Mesothelial cell of epicardium (in vitro differentiated cells): ENCODE measurements at regions not wholly inside any gene's neighbourhood (a gene's known extent, or its start where the extent isn't known, plus 50 kb on each side); places are given as distances from the start of the nearest gene placed in this dataset.

Source experiments
- DNase-seq, 2 experiments: peaks; one replicate each; pipeline ENCODE4 v3.0.0; 2021; ENCODE audit warnings: low spot score in 2 of 2; ENCODE audit not compliant: unreplicated experiment in 2 of 2
- H3K27ac Mint-ChIP-seq: 2 replicates; pipeline ENCODE4 v1.8.0; 2021; ENCODE audit warnings: mixed read lengths
- H3K27me3 Mint-ChIP-seq: 2 replicates; pipeline ENCODE4 v1.8.0; 2021; ENCODE audit warnings: low read depth, mixed read lengths
- H3K36me3 Mint-ChIP-seq: 2 replicates; pipeline ENCODE4 v1.8.0; 2021; ENCODE audit warnings: mixed read lengths
- H3K4me1 Mint-ChIP-seq: 2 replicates; pipeline ENCODE4 v1.8.0; 2021; ENCODE audit warnings: mixed read lengths
- H3K4me3 Mint-ChIP-seq: 2 replicates; pipeline ENCODE4 v1.8.0; 2021; ENCODE audit warnings: mild to moderate bottlenecking, moderate library complexity, mixed read lengths
- H3K9me3 Mint-ChIP-seq: 2 replicates; pipeline ENCODE4 v1.8.0; 2021; ENCODE audit warnings: mixed read lengths
- CTCF ChIP-seq: fragments of 200-600 bp; sonication (generic); IDR thresholded peaks from one replicate; pipeline ENCODE4 v1.5.0; 2021; ENCODE audit warnings: antibody characterized with exemption; ENCODE audit not compliant: unreplicated experiment

GRCh38 chr3:171535133-171535532, 74.9 kb upstream of the TNIK start:
- Mint-ChIP-seq H3K4me3 (no peak overlapping the region), H3K36me3 (no peaks in the 10 kb centered on the region), H3K27me3 (no peaks in the 10 kb centered on the region), H3K4me1 (no peaks in the 10 kb centered on the region), H3K27ac (no peak overlapping the region), H3K9me3 (peaks cover 3% of the 10 kb centered on the region)
- TF ChIP-seq CTCF, result no peak
- DNase-seq, result no peak

GRCh38 chr3:171533702-171534101, 73.5 kb upstream of the TNIK start:
- Mint-ChIP-seq H3K36me3 (no peaks in the 10 kb centered on the region), H3K27me3 (no peaks in the 10 kb centered on the region), H3K4me3 (no peak overlapping the region), H3K27ac (no peak overlapping the region), H3K4me1 (no peaks in the 10 kb centered on the region), H3K9me3 (peaks cover 3% of the 10 kb centered on the region)
- no peak for DNase-seq
- no peak for TF ChIP-seq CTCF

GRCh38 chr3:171532294-171532693, 72.1 kb upstream of the TNIK start:
- no peak for DNase-seq
- Mint-ChIP-seq H3K27ac (no peak overlapping the region), H3K4me3 (no peak overlapping the region), H3K36me3 (no peaks in the 10 kb centered on the region), H3K27me3 (no peaks in the 10 kb centered on the region), H3K9me3 (peaks cover 7% of the 10 kb centered on the region), H3K4me1 (no peaks in the 10 kb centered on the region)
- no peak for TF ChIP-seq CTCF

GRCh38 chr3:171531716-171532115, 71.5 kb upstream of the TNIK start:
- no peaks in the 10 kb centered on the region for H3K27me3 Mint-ChIP-seq
- no peaks in the 10 kb centered on the region for H3K36me3 Mint-ChIP-seq
- no peak for TF ChIP-seq CTCF
- no peak overlapping the region for H3K27ac Mint-ChIP-seq
- no peak overlapping the region for H3K4me3 Mint-ChIP-seq
- no peaks in the 10 kb centered on the region for H3K4me1 Mint-ChIP-seq
- peaks cover 7% of the 10 kb centered on the region for H3K9me3 Mint-ChIP-seq
- DNase-seq, result no peak

GRCh38 chr3:171528102-171528501, 67.9 kb upstream of the TNIK start:
- H3K27ac Mint-ChIP-seq, result no peak overlapping the region
- DNase-seq, result no peak

More at GRCh38 chr3:171528102-171528501, 67.9 kb upstream of the TNIK start:
- H3K4me3 Mint-ChIP-seq, result no peak overlapping the region
- peaks cover 7% of the 10 kb centered on the region for H3K9me3 Mint-ChIP-seq
- H3K27me3 Mint-ChIP-seq, result no peaks in the 10 kb centered on the region
- TF ChIP-seq CTCF, result no peak
- no peaks in the 10 kb centered on the region for H3K36me3 Mint-ChIP-seq
- no peaks in the 10 kb centered on the region for H3K4me1 Mint-ChIP-seq
